Rectal smooth muscle tissue (tissue), 1 donor: ENCODE measurements at regions not wholly inside any gene's neighbourhood (a gene's known extent, or its start where the extent isn't known, plus 50 kb on each side); places are given as distances from the start of the nearest gene placed in this dataset.

Source experiments
- H3K27ac ChIP-seq: one replicate; pipeline ENCODE4 v1.7.0; 2013; ENCODE audit warnings: low read depth, low read length, inconsistent platforms
- H3K27me3 ChIP-seq: one replicate; pipeline ENCODE4 v1.7.0; 2013; ENCODE audit warnings: low read length; ENCODE audit not compliant: control insufficient read depth, insufficient read depth
- H3K36me3 ChIP-seq: one replicate; pipeline ENCODE4 v1.7.0; 2013; ENCODE audit warnings: low read length; ENCODE audit not compliant: control insufficient read depth, insufficient read depth
- H3K4me1 ChIP-seq: one replicate; pipeline ENCODE4 v1.7.0; 2013; ENCODE audit warnings: low read length; ENCODE audit not compliant: control insufficient read depth, insufficient read depth
- H3K4me3 ChIP-seq: one replicate; pipeline ENCODE4 v1.7.0; 2013; ENCODE audit warnings: low read length
- H3K9ac ChIP-seq: one replicate; pipeline ENCODE4 v1.7.0; 2013; ENCODE audit warnings: low read length

GRCh38 chr10:108301002-108301401 is 1136.5 kb upstream of the SORCS1 start:
- no peaks in the 10 kb centered on the region for H3K36me3 ChIP-seq
- H3K27me3 ChIP-seq = no peaks in the 10 kb centered on the region
- H3K4me1 ChIP-seq = no peaks in the 10 kb centered on the region
- H3K4me3 ChIP-seq = no peak overlapping the region
- H3K9ac ChIP-seq = no peak overlapping the region
- H3K27ac ChIP-seq = no peak overlapping the region

- Histone ChIP-seq H3K4me1 (no peaks in the 10 kb centered on the region), H3K4me3 (no peak overlapping the region), H3K9ac (no peak overlapping the region), H3K36me3 (no peaks in the 10 kb centered on the region), H3K27ac (no peak overlapping the region), H3K27me3 (no peaks in the 10 kb centered on the region)
These were observed 1126.3 kb upstream of the SORCS1 start for GRCh38 chr10:108290823-108291222.

- H3K4me3 ChIP-seq = no peak overlapping the region
- no peak overlapping the region for H3K9ac ChIP-seq
- H3K4me1 ChIP-seq = no peaks in the 10 kb centered on the region
- H3K27ac ChIP-seq = no peak overlapping the region
- H3K36me3 ChIP-seq = no peaks in the 10 kb centered on the region
- H3K27me3 ChIP-seq = no peaks in the 10 kb centered on the region
These were observed 1111.6 kb upstream of the SORCS1 start for GRCh38 chr10:108275895-108276685.

GRCh38 chr10:108260383-108260906 is 1095.9 kb upstream of the SORCS1 start:
- no peaks in the 10 kb centered on the region for H3K36me3 ChIP-seq
- no peaks in the 10 kb centered on the region for H3K4me1 ChIP-seq
- H3K4me3 ChIP-seq = no peak overlapping the region
- H3K9ac ChIP-seq = no peak overlapping the region
- no peaks in the 10 kb centered on the region for H3K27me3 ChIP-seq
- H3K27ac ChIP-seq = no peak overlapping the region

- Histone ChIP-seq H3K36me3 (no peaks in the 10 kb centered on the region), H3K4me1 (no peaks in the 10 kb centered on the region), H3K27me3 (no peaks in the 10 kb centered on the region), H3K27ac (no peak overlapping the region), H3K4me3 (no peak overlapping the region), H3K9ac (no peak overlapping the region)
These were observed 1089.6 kb upstream of the SORCS1 start for GRCh38 chr10:108254089-108254488.

- Histone ChIP-seq H3K27ac (no peak overlapping the region), H3K27me3 (no peaks in the 10 kb centered on the region), H3K4me3 (no peak overlapping the region), H3K4me1 (no peaks in the 10 kb centered on the region), H3K36me3 (no peaks in the 10 kb centered on the region), H3K9ac (no peak overlapping the region)
These were observed 1088.3 kb upstream of the SORCS1 start for GRCh38 chr10:108252771-108253170.

- H3K9ac ChIP-seq = no peak overlapping the region
- no peak overlapping the region for H3K27ac ChIP-seq
- H3K4me1 ChIP-seq = no peaks in the 10 kb centered on the region
- H3K27me3 ChIP-seq = no peaks in the 10 kb centered on the region
- H3K36me3 ChIP-seq = no peaks in the 10 kb centered on the region
- H3K4me3 ChIP-seq = no peak overlapping the region
These were observed 1086.6 kb upstream of the SORCS1 start for GRCh38 chr10:108250936-108251620.

GRCh38 chr10:108249940-108250339 is 1085.4 kb upstream of the SORCS1 start:
- H3K27ac ChIP-seq = no peak overlapping the region
- no peaks in the 10 kb centered on the region for H3K27me3 ChIP-seq
- no peak overlapping the region for H3K4me3 ChIP-seq
- no peaks in the 10 kb centered on the region for H3K4me1 ChIP-seq
- no peak overlapping the region for H3K9ac ChIP-seq
- no peaks in the 10 kb centered on the region for H3K36me3 ChIP-seq

- Histone ChIP-seq H3K4me3 (no peak overlapping the region), H3K27me3 (no peaks in the 10 kb centered on the region), H3K36me3 (no peaks in the 10 kb centered on the region), H3K4me1 (no peaks in the 10 kb centered on the region), H3K9ac (no peak overlapping the region), H3K27ac (no peak overlapping the region)
These were observed 1080.1 kb upstream of the SORCS1 start for GRCh38 chr10:108244443-108245228.

- Histone ChIP-seq H3K36me3 (no peaks in the 10 kb centered on the region), H3K9ac (no peak overlapping the region), H3K4me3 (no peak overlapping the region), H3K27me3 (no peaks in the 10 kb centered on the region), H3K27ac (no peak overlapping the region), H3K4me1 (no peaks in the 10 kb centered on the region)
These were observed 1076.7 kb upstream of the SORCS1 start for GRCh38 chr10:108241166-108241565.

GRCh38 chr10:108238261-108238660 is 1073.8 kb upstream of the SORCS1 start:
- Histone ChIP-seq H3K36me3 (no peaks in the 10 kb centered on the region), H3K9ac (no peak overlapping the region), H3K27me3 (no peaks in the 10 kb centered on the region), H3K4me3 (no peak overlapping the region), H3K27ac (no peak overlapping the region), H3K4me1 (no peaks in the 10 kb centered on the region)

- Histone ChIP-seq H3K9ac (no peak overlapping the region), H3K27me3 (no peaks in the 10 kb centered on the region)
These were observed 1066.1 kb upstream of the SORCS1 start for GRCh38 chr10:108230478-108231170.

More at GRCh38 chr10:108230478-108231170, 1066.1 kb upstream of the SORCS1 start:
- Histone ChIP-seq H3K4me3 (no peak overlapping the region), H3K4me1 (no peaks in the 10 kb centered on the region), H3K36me3 (no peaks in the 10 kb centered on the region), H3K27ac (no peak overlapping the region)
